Neural cell (in vitro differentiated cells): ENCODE measurements at regions not wholly inside any gene's neighbourhood (a gene's known extent, or its start where the extent isn't known, plus 50 kb on each side); places are given as distances from the start of the nearest gene placed in this dataset.

Source experiments
- EZH2 ChIP-seq: fragments of 200-600, 300-800 bp; shearing (Covaris generic), sonication (generic); IDR thresholded peaks from 2 replicates; pipeline ENCODE4 v1.6.1; 2014; ENCODE audit warnings: antibody characterized with exemption, low read length, borderline replicate concordance, mild to moderate bottlenecking; ENCODE audit not compliant: insufficient read depth, poor library complexity, severe bottlenecking
- MXI1 ChIP-seq: fragments of 450-650 bp; conservative IDR thresholded peaks from 2 replicates; pipeline ENCODE4 v1.6.1; 2014; ENCODE audit warnings: antibody characterized with exemption, mild to moderate bottlenecking; ENCODE audit not compliant: poor library complexity, severe bottlenecking
- POLR2AphosphoS5 ChIP-seq: IDR thresholded peaks from 2 replicates; pipeline ENCODE4 v1.6.1; 2012
- RAD21 ChIP-seq: fragments of 450-650 bp; conservative IDR thresholded peaks from 2 replicates; pipeline ENCODE4 v1.6.1; 2014; ENCODE audit warnings: antibody characterized with exemption, mild to moderate bottlenecking, moderate library complexity
- SMC3 ChIP-seq: fragments of 450-650 bp; conservative IDR thresholded peaks from 2 replicates; pipeline ENCODE4 v1.6.1; 2014; ENCODE audit warnings: antibody characterized with exemption, mild to moderate bottlenecking, moderate library complexity; ENCODE audit not compliant: poor library complexity
- TAF1 ChIP-seq: IDR thresholded peaks from 2 replicates; pipeline ENCODE4 v1.6.1; 2012; ENCODE audit warnings: low read depth
- TF ChIP-seq, protein P1 (sequence below): fragments of 450-650 bp; IDR thresholded peaks from 2 replicates; pipeline ENCODE4 v1.5.1; 2014; ENCODE audit warnings: antibody characterized with exemption, mild to moderate bottlenecking, moderate library complexity; ENCODE audit not compliant: poor library complexity, severe bottlenecking

GRCh38 chr12:30213166-30213565 lies 429.4 kb upstream of the TMTC1 start:
- no peak for TF ChIP-seq POLR2AphosphoS5
- TF ChIP-seq EZH2, result no peak
- TF ChIP-seq, protein P1, sequence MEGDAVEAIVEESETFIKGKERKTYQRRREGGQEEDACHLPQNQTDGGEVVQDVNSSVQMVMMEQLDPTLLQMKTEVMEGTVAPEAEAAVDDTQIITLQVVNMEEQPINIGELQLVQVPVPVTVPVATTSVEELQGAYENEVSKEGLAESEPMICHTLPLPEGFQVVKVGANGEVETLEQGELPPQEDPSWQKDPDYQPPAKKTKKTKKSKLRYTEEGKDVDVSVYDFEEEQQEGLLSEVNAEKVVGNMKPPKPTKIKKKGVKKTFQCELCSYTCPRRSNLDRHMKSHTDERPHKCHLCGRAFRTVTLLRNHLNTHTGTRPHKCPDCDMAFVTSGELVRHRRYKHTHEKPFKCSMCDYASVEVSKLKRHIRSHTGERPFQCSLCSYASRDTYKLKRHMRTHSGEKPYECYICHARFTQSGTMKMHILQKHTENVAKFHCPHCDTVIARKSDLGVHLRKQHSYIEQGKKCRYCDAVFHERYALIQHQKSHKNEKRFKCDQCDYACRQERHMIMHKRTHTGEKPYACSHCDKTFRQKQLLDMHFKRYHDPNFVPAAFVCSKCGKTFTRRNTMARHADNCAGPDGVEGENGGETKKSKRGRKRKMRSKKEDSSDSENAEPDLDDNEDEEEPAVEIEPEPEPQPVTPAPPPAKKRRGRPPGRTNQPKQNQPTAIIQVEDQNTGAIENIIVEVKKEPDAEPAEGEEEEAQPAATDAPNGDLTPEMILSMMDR, result no peak
- TF ChIP-seq MXI1, result no peak
- TF ChIP-seq SMC3, result no peak
- TF ChIP-seq TAF1, result no peak
- TF ChIP-seq RAD21, result no peak
